Prostate gland (tissue), 2 donors: ENCODE measurements at regions not wholly inside any gene's neighbourhood (a gene's known extent, or its start where the extent isn't known, plus 50 kb on each side); places are given as distances from the start of the nearest gene placed in this dataset.

Experiments
- DNase-seq: peaks from one replicate; pipeline ENCODE4 v3.0.0-alpha.2; 2019; ENCODE audit warnings: low spot score
- H3K27ac ChIP-seq, 2 donors: fragments of 200-600 bp; sonication (generic); 2 replicates each; pipeline ENCODE4 v1.5.1; 2017 to 2019
- H3K27me3 ChIP-seq: fragments of 200-600 bp; sonication (generic); replicated peaks from 2 replicates; pipeline ENCODE4 v1.5.1; 2019; ENCODE audit not compliant: insufficient read depth
- H3K36me3 ChIP-seq, 2 donors: fragments of 200-600 bp; sonication (generic); 1 replicate in 1 of 2; 2 replicates in 1 of 2; pipeline versions ENCODE4 v1.5.1 to v1.8.1; 2017 to 2019
- H3K4me1 ChIP-seq: fragments of 200-600 bp; sonication (generic); replicated peaks from 2 replicates; pipeline ENCODE4 v1.5.1; 2019
- H3K4me3 ChIP-seq, 2 donors: fragments of 200-600 bp; sonication (generic); 2 replicates each; pipeline ENCODE4 v1.5.1; 2017 to 2019
- H3K9me3 ChIP-seq: fragments of 200-600 bp; sonication (generic); 2 replicates; pipeline ENCODE4 v1.5.1; 2017
- POLR2A ChIP-seq: fragments of 450-650 bp; IDR thresholded peaks from one replicate; pipeline ENCODE4 v1.6.1; 2016; ENCODE audit warnings: antibody characterized with exemption, mild to moderate bottlenecking
- POLR2AphosphoS5 ChIP-seq: sonication (generic); formaldehyde crosslinking; IDR thresholded peaks from one replicate; pipeline ENCODE4 v1.6.1; 2017; ENCODE audit warnings: antibody characterized with exemption
- WGBS: methylation state at CpG from one replicate; pipeline ENCODE4 v1.1.5; 2018; 5-methylcytosine and 5-hydroxymethylcytosine counted together
- intact Hi-C: fragments of 100-400 bp; cut with DNase I; formaldehyde crosslinking; loops from one replicate; pipeline ENCODE4 v1.14.2; 2022
- TF ChIP-seq, protein P1 (sequence below), 4 experiments: fragments of 200-600 bp in 2 of 4; fragments of 450-650 bp in 2 of 4; sonication (generic) in 2 of 4; IDR thresholded peaks; 1 replicate in 3 of 4; 2 replicates in 1 of 4; pipeline ENCODE4 v1.5.1; 2016 to 2019; ENCODE audit warnings: antibody characterized with exemption in 4 of 4, mild to moderate bottlenecking in 2 of 4, moderate library complexity in 2 of 4

DNA sequence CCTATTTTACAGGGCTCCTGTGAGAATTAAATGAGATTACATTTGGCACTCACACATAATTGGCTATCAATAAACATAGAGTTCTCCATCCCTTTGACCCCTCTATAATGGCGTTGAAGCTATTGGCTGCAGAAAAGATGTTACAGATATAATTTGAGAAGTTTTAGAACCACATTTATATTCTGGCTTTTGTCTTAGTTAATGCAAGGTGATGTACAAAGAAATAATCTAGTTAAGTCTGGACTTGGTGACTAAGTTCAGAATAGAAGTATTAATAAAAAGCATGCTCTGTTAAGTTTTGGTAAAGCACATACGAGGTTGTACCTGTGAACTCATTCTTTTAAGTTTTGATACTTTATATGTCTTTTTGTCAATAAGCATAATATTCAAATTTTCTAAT, 187.1 kb upstream of the HMGA2 start:
- no peak for DNase-seq
- Histone ChIP-seq H3K9me3 (no peaks in the 10 kb centered on the region), H3K4me3 (no peak overlapping the region), H3K36me3 (no peaks in the 10 kb centered on the region), H3K4me1 (no peaks in the 10 kb centered on the region), H3K27me3 (no peaks in the 10 kb centered on the region), H3K27ac (no peak overlapping the region)
- intact Hi-C loops: no loop called here
- 93% methylated on average over 2 of the region's 2 CpGs for WGBS
- TF ChIP-seq POLR2A (no peak), POLR2AphosphoS5 (no peak)
- TF ChIP-seq, protein P1, sequence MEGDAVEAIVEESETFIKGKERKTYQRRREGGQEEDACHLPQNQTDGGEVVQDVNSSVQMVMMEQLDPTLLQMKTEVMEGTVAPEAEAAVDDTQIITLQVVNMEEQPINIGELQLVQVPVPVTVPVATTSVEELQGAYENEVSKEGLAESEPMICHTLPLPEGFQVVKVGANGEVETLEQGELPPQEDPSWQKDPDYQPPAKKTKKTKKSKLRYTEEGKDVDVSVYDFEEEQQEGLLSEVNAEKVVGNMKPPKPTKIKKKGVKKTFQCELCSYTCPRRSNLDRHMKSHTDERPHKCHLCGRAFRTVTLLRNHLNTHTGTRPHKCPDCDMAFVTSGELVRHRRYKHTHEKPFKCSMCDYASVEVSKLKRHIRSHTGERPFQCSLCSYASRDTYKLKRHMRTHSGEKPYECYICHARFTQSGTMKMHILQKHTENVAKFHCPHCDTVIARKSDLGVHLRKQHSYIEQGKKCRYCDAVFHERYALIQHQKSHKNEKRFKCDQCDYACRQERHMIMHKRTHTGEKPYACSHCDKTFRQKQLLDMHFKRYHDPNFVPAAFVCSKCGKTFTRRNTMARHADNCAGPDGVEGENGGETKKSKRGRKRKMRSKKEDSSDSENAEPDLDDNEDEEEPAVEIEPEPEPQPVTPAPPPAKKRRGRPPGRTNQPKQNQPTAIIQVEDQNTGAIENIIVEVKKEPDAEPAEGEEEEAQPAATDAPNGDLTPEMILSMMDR (IDR thresholded peaks at IDR 0.05): no peak

DNA sequence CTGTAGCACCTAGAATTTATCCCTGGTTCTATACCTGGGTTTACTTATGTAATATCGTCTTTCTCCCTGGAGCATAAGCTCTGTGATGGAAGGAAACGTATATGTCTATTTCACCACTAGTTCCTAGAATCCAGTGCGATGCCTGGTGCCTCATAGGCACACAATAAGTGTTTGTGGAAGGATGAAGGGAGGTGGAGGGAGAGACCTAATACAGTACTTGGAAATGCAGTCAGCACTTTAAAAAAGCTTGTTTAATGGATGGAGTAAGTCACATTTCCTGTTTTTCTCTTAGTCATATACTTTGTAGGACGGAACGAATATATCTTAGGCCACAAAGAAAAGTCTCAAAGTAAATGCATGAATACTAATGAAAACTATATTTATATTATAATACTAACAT, 186.5 kb upstream of the HMGA2 start:
- WGBS: 87% methylated on average over 5 of the region's 5 CpGs
- Histone ChIP-seq H3K9me3 (no peaks in the 10 kb centered on the region), H3K27me3 (no peaks in the 10 kb centered on the region), H3K4me1 (no peaks in the 10 kb centered on the region), H3K36me3 (no peaks in the 10 kb centered on the region), H3K4me3 (no peak overlapping the region), H3K27ac (no peak overlapping the region)
- intact Hi-C loops: no loop called here
- DNase-seq: no peak
- TF ChIP-seq POLR2AphosphoS5 (no peak), POLR2A (no peak)
- TF ChIP-seq, protein P1 (IDR thresholded peaks at IDR 0.05): no peak

DNA sequence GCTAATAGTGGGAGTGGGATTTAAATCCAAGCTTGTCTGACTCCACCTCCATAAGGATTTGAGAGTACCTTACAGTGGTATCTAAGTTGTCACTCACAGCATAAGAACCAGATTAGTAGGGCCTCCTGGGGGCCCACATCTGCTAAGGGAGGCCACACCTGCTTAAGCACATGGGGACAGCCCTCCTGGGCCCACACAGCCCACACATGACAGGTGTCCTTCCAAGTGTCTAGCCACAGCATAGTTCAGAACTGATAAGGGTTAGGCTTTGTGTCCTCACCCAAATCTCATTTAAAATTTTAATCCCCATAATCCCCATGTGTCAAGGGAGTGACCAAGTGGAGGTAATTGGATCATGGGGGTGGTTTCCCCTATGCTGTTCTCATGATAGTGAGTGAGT, 186.0 kb upstream of the HMGA2 start:
- no peaks in the 10 kb centered on the region for H3K27me3 ChIP-seq
- TF ChIP-seq POLR2AphosphoS5 (no peak), POLR2A (no peak)
- TF ChIP-seq, protein P1 (IDR thresholded peaks at IDR 0.05): no peak
- H3K36me3 ChIP-seq: no peaks in the 10 kb centered on the region
- H3K9me3 ChIP-seq: no peaks in the 10 kb centered on the region
- no peak overlapping the region for H3K27ac ChIP-seq
- DNase-seq: no peak
- no peaks in the 10 kb centered on the region for H3K4me1 ChIP-seq
- intact Hi-C loops: no loop called here
- H3K4me3 ChIP-seq: no peak overlapping the region

DNA sequence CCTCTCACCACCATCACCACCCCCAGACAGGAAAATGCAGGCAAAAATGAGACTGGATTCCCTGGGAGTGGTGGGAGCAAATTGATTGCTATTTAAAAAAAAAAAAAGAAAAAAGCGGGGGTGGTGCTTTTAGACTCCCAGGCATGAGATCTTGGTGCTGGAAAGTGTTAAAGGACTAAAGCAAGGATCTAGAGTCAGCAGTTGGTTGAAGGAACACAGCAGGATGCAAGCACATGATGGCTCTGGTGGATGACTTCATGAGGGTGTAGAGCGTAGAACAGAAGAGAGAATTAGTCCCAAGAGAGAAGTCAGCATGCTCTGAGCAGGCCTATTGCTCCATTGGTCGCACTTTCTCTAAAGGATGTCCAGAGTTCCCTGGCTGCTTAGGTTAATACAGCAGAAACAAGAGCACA, 183.8 kb upstream of the HMGA2 start:
- DNase-seq: no peak
- Histone ChIP-seq H3K4me3 (no peak overlapping the region), H3K9me3 (no peaks in the 10 kb centered on the region), H3K36me3 (no peaks in the 10 kb centered on the region), H3K4me1 (no peaks in the 10 kb centered on the region), H3K27me3 (no peaks in the 10 kb centered on the region), H3K27ac (no peak overlapping the region)
- 80% methylated on average over 3 of the region's 3 CpGs for WGBS
- TF ChIP-seq POLR2AphosphoS5: no peak
- TF ChIP-seq, protein P1 (IDR thresholded peaks at IDR 0.05): no peak
- TF ChIP-seq POLR2A: no peak
- intact Hi-C loops: no loop called here

DNA sequence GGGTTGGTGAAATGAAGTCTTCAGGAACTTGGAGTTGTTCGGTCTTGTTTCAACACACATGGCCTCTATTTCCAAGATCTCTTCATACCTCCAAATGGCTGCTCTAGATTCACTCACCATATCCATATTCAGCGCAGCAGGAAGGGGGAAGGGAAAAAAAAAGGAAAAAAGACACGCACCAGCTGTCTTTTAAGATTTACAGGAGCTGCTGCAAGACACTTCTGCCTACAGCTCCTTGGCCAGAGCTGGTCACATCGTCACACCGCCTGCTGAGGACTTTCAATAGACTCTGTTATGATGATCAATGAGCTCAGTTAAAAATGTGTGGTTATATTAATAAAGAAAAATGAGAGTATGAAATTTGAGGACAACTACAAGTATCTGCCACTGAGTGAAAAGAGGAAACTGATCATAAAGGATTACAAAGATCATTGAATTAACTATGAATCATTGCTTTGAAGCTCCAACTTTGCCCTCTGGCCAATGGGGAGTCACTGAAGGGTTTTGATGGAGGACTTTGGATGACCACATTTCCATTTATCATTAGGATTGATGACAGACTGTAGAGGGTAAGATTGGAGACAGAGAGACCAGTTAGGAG, 182.1 kb upstream of the HMGA2 start:
- DNase-seq: no peak
- no peak overlapping the region for H3K4me3 ChIP-seq
- intact Hi-C loops: no loop called here
- H3K36me3 ChIP-seq: no peaks in the 10 kb centered on the region
- H3K27me3 ChIP-seq: no peaks in the 10 kb centered on the region
- H3K4me1 ChIP-seq: no peaks in the 10 kb centered on the region
- H3K9me3 ChIP-seq: no peaks in the 10 kb centered on the region
- TF ChIP-seq, protein P1 (IDR thresholded peaks at IDR 0.05): no peak
- TF ChIP-seq POLR2A (no peak), POLR2AphosphoS5 (no peak)
- WGBS: 92% methylated on average over 5 of the region's 5 CpGs
- H3K27ac ChIP-seq: no peak overlapping the region
